Neuronal stem cell (in vitro differentiated cells): ENCODE measurements at regions not wholly inside any gene's neighbourhood (a gene's known extent, or its start where the extent isn't known, plus 50 kb on each side); places are given as distances from the start of the nearest gene placed in this dataset.

Experiments
- DNase-seq: peaks from one replicate; pipeline ENCODE4 v3.0.0-alpha.2; 2013; ENCODE audit warnings: low spot score
- H2AFZ ChIP-seq: one replicate; pipeline ENCODE4 v1.6.1; 2013; ENCODE audit warnings: mild to moderate bottlenecking, low read length, inconsistent platforms
- H2AK5ac ChIP-seq: 2 replicates; pipeline ENCODE4 v1.6.1; 2013; ENCODE audit warnings: low read depth, mild to moderate bottlenecking, inconsistent platforms, low read length, moderate library complexity, mixed read lengths
- H2BK120ac ChIP-seq: 2 replicates; pipeline ENCODE4 v1.6.1; 2013; ENCODE audit warnings: low read depth, mild to moderate bottlenecking, inconsistent platforms, low read length, moderate library complexity, mixed read lengths
- H2BK12ac ChIP-seq: one replicate; pipeline ENCODE4 v1.6.1; 2013; ENCODE audit warnings: low read length, inconsistent platforms
- H2BK15ac ChIP-seq: 2 replicates; pipeline ENCODE4 v1.6.1; 2013; ENCODE audit warnings: mild to moderate bottlenecking, low read length, inconsistent platforms, mixed read lengths
- H2BK5ac ChIP-seq: one replicate; pipeline ENCODE4 v1.6.1; 2013; ENCODE audit warnings: inconsistent platforms, mild to moderate bottlenecking, low read length, moderate library complexity
- H3K14ac ChIP-seq: one replicate; pipeline ENCODE4 v1.6.1; 2013; ENCODE audit warnings: low read length, inconsistent platforms
- H3K18ac ChIP-seq: 2 replicates; pipeline ENCODE4 v1.6.1; 2013; ENCODE audit warnings: low read length, inconsistent platforms
- H3K23ac ChIP-seq: 2 replicates; pipeline ENCODE4 v1.6.1; 2013; ENCODE audit warnings: low read depth, mild to moderate bottlenecking, mixed read lengths, low read length, inconsistent platforms; ENCODE audit not compliant: poor library complexity
- H3K27ac ChIP-seq: replicated peaks from 3 replicates; pipeline ENCODE4 v1.5.1; 2013; ENCODE audit warnings: low read length, inconsistent platforms
- H3K27me3 ChIP-seq, 3 experiments: 2 replicates each; pipeline ENCODE4 v1.6.1; 2013; ENCODE audit warnings: low read length in 3 of 3, mild to moderate bottlenecking in 2 of 3, inconsistent platforms in 1 of 3, low read depth in 1 of 3, mixed read lengths in 1 of 3, moderate library complexity in 1 of 3; ENCODE audit not compliant: control insufficient read depth in 3 of 3, insufficient read depth in 3 of 3
- H3K36me3 ChIP-seq, 2 donors: replicated peaks in 1 of 2; 2 replicates each; pipeline ENCODE4 v1.6.1; 2013; ENCODE audit warnings: low read length in 2 of 2; ENCODE audit not compliant: control insufficient read depth in 2 of 2, insufficient read depth in 2 of 2
- H3K4ac ChIP-seq: 2 replicates; pipeline ENCODE4 v1.6.1; 2013; ENCODE audit warnings: inconsistent platforms, mild to moderate bottlenecking, low read length, moderate library complexity
- H3K4me1 ChIP-seq, 2 donors: 1 replicate in 1 of 2; 2 replicates in 1 of 2; pipeline ENCODE4 v1.6.1; 2013; ENCODE audit warnings: low read length in 2 of 2, low read depth in 1 of 2; ENCODE audit not compliant: control insufficient read depth in 2 of 2, insufficient read depth in 1 of 2
- H3K4me2 ChIP-seq: one replicate; pipeline ENCODE4 v1.6.1; 2013; ENCODE audit warnings: mild to moderate bottlenecking, low read length, inconsistent platforms; ENCODE audit not compliant: insufficient read depth, poor library complexity, severe bottlenecking
- H3K4me3 ChIP-seq, 2 donors: 2 replicates each; pipeline ENCODE4 v1.5.1; 2013; ENCODE audit warnings: low read length in 2 of 2, mild to moderate bottlenecking in 2 of 2, inconsistent platforms in 1 of 2, moderate library complexity in 1 of 2
- H3K79me1 ChIP-seq: one replicate; pipeline ENCODE4 v1.6.1; 2013; ENCODE audit warnings: low read depth, mild to moderate bottlenecking, inconsistent platforms, low read length, moderate library complexity
- H3K9ac ChIP-seq: one replicate; pipeline ENCODE4 v1.6.1; 2013; ENCODE audit warnings: mild to moderate bottlenecking, low read depth, low read length, inconsistent platforms; ENCODE audit not compliant: poor library complexity
- H3K9me3 ChIP-seq, 2 donors: replicated peaks in 1 of 2; 2 replicates each; pipeline versions ENCODE3 to v1.6.1; 2013; ENCODE audit warnings: low read length in 2 of 2, mild to moderate bottlenecking in 2 of 2, inconsistent platforms in 1 of 2, low read depth in 1 of 2, mixed read lengths in 1 of 2, moderate library complexity in 1 of 2; ENCODE audit not compliant: control insufficient read depth in 2 of 2, insufficient read depth in 1 of 2
- H4K8ac ChIP-seq: one replicate; pipeline ENCODE4 v1.6.1; 2013; ENCODE audit warnings: low read depth, mild to moderate bottlenecking, inconsistent platforms, low read length, moderate library complexity
- H4K91ac ChIP-seq: one replicate; pipeline ENCODE4 v1.6.1; 2013; ENCODE audit warnings: low read length, low read depth, mild to moderate bottlenecking, inconsistent platforms; ENCODE audit not compliant: poor library complexity
- WGBS, 2 donors: extraction: QIAGEN DNeasy Blood & Tissue Kit; methylation state at CpG; one replicate each; pipeline ENCODE4 v1.1.7; 2013; ENCODE audit warnings: missing lambda C conversion rate in 2 of 2, mixed read lengths in 1 of 2; ENCODE audit not compliant: insufficient read length in 2 of 2, insufficient replicate concordance in 1 of 2; ENCODE audit errors: extremely low coverage in 2 of 2; 5-methylcytosine and 5-hydroxymethylcytosine counted together

- peaks cover 0 to 2% of the 10 kb centered on the region in 2 donors for H3K4me1 ChIP-seq
- H3K4me2 ChIP-seq: no peak overlapping the region
- H3K4ac ChIP-seq: no peak overlapping the region
- H3K79me1 ChIP-seq: no peaks in the 10 kb centered on the region
- H3K36me3 ChIP-seq: no peaks in the 10 kb centered on the region
- no peak overlapping the region for H3K23ac ChIP-seq
- no peak overlapping the region for H3K9ac ChIP-seq
- H2BK12ac ChIP-seq: no peak overlapping the region
- no peak overlapping the region for H3K14ac ChIP-seq
- H2BK5ac ChIP-seq: no peak overlapping the region
- H3K27ac ChIP-seq: no peak overlapping the region
- H2BK120ac ChIP-seq: no peak overlapping the region
- no CpG with 5 or more reads among the region's 4 CpGs for WGBS, 2 donors
- H3K18ac ChIP-seq: no peak overlapping the region
- no peaks in the 10 kb centered on the region for H3K27me3 ChIP-seq
- H3K4me3 ChIP-seq: no peak overlapping the region
- no peak overlapping the region for H4K91ac ChIP-seq
- no peak overlapping the region for H2BK15ac ChIP-seq
- peak; percentile 24 for DNase-seq
- no peak overlapping the region for H4K8ac ChIP-seq
- peak overlapping the region; percentile 46 for H2AFZ ChIP-seq
- no peak overlapping the region for H2AK5ac ChIP-seq
- no peaks in the 10 kb centered on the region for H3K9me3 ChIP-seq
Measured at GRCh38 chr3:152574461-152575079, 260.4 kb upstream of the P2RY1 start.

GRCh38 chr3:152578769-152579168, 256.2 kb upstream of the P2RY1 start:
- no peak overlapping the region for H4K91ac ChIP-seq
- no peak overlapping the region for H3K9ac ChIP-seq
- H3K4me1 ChIP-seq: no peaks in the 10 kb centered on the region
- H3K27ac ChIP-seq: no peak overlapping the region
- no peak overlapping the region for H2AFZ ChIP-seq
- H3K9me3 ChIP-seq: no peaks in the 10 kb centered on the region
- no peak overlapping the region for H3K4me3 ChIP-seq
- no peak overlapping the region for H2AK5ac ChIP-seq
- no peaks in the 10 kb centered on the region for H3K79me1 ChIP-seq
- H3K23ac ChIP-seq: no peak overlapping the region
- no peak overlapping the region for H2BK120ac ChIP-seq
- no peak overlapping the region for H4K8ac ChIP-seq
- H3K18ac ChIP-seq: no peak overlapping the region
- no peak for DNase-seq
- no peak overlapping the region for H2BK12ac ChIP-seq
- H3K4ac ChIP-seq: no peak overlapping the region
- H3K27me3 ChIP-seq: no peaks in the 10 kb centered on the region
- H3K14ac ChIP-seq: no peak overlapping the region
- H2BK5ac ChIP-seq: no peak overlapping the region
- no peak overlapping the region for H2BK15ac ChIP-seq
- H3K36me3 ChIP-seq: no peaks in the 10 kb centered on the region
- no peak overlapping the region for H3K4me2 ChIP-seq

DNA sequence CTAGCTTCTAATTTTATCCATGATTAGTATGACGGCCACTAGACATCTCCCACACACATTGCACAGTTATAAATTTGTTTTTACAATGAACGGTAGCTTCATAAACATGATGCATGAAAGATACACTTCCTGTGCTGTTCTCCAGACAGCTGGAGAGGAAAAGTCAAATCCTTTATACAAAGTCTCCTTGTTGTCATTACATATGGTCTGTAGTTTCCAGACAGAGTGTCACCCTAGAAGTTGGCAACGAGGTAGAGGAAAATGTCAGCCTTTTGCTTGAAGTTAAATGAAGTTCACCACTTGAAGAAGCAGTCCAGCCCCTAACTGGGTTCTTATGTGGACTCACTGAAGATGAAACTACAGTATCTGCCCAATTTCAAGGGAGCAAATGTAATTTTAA, 253.0 kb upstream of the P2RY1 start:
- Histone ChIP-seq H3K79me1 (no peaks in the 10 kb centered on the region), H3K4me1 (no peaks in the 10 kb centered on the region), H3K14ac (no peak overlapping the region), H4K8ac (no peak overlapping the region), H3K9ac (no peak overlapping the region), H3K4ac (no peak overlapping the region), H3K4me3 (no peak overlapping the region), H4K91ac (no peak overlapping the region), H2BK120ac (no peak overlapping the region), H2BK12ac (no peak overlapping the region), H2AK5ac (no peak overlapping the region), H3K27me3 (no peaks in the 10 kb centered on the region), H2AFZ (no peak overlapping the region), H3K27ac (no peak overlapping the region), H2BK15ac (no peak overlapping the region), H3K23ac (no peak overlapping the region), H3K9me3 (no peaks in the 10 kb centered on the region), H3K36me3 (no peaks in the 10 kb centered on the region), H3K4me2 (no peak overlapping the region), H2BK5ac (no peak overlapping the region), H3K18ac (no peak overlapping the region)
- DNase-seq: no peak
- WGBS, 2 donors: no CpG with 5 or more reads among the region's 3 CpGs

DNA sequence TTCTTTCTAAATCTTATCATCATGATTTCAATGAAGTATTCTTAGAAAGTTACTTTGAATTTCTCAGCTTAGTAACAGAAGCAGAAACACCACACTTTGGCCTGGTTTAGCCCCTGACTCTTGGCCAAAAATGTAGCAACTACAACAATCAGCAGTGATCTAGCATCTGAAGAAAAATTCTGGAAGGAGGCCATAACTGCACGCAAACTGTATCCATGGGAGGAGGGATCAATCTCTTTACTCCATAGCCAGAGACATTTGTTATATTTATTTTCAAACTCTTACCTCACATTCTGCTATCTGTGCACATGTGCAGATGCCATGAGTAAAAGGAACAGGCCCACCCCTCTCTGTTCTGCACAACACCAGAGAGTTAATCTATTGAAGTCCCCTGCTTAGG, 251.0 kb upstream of the P2RY1 start:
- no peaks in the 10 kb centered on the region for H3K79me1 ChIP-seq

More for the DNA sequence above, 251.0 kb upstream of the P2RY1 start:
- Histone ChIP-seq H3K23ac (no peak overlapping the region), H2AK5ac (no peak overlapping the region), H4K8ac (no peak overlapping the region), H2BK5ac (no peak overlapping the region), H3K4me3 (no peak overlapping the region), H3K27ac (no peak overlapping the region), H3K36me3 (no peaks in the 10 kb centered on the region), H3K14ac (no peak overlapping the region), H3K9ac (no peak overlapping the region), H2AFZ (no peak overlapping the region), H3K4me1 (no peaks in the 10 kb centered on the region), H4K91ac (no peak overlapping the region), H3K9me3 (no peaks in the 10 kb centered on the region), H2BK12ac (no peak overlapping the region), H2BK120ac (no peak overlapping the region), H3K4ac (no peak overlapping the region), H2BK15ac (no peak overlapping the region), H3K4me2 (no peak overlapping the region), H3K27me3 (no peaks in the 10 kb centered on the region), H3K18ac (no peak overlapping the region)
- WGBS, 2 donors: no CpG with 5 or more reads among the region's 1 CpG
- no peak for DNase-seq
